ENCODE measurements at regions not wholly inside any gene's neighbourhood (a gene's known extent, or its start where the extent isn't known, plus 50 kb on each side); places are given as distances from the start of the nearest gene placed in this dataset.

DNA sequence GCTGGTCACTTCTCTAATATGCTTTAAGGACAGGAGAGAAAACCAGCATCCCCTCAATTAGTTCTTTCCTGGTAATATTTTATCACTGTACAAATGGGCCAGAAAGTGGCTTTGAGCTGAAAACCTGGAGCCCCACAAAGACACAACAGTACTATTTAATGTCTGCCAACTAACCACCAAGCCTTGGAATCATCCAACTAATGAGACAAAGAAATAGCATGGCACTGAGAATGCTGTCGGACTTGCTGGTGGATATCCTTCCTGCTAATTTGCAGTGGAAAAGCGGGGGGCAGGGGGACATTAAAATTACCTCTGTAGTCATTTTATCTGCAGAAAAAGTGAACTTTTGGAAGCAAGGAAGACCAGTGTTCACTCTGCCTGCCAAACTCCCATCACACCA, 288.5 kb downstream of the KBTBD8 start:
- H3K36me3 ChIP-seq (ENCODE audit: insufficient read depth, low read length): no peaks in the 10 kb centered on the region
- H3K9me3 ChIP-seq (ENCODE audit: low read length): no peaks in the 10 kb centered on the region
- no peak overlapping the region for H3K4me3 ChIP-seq (ENCODE audit: low read depth, low read length, poor library complexity, severe bottlenecking)
- ChIA-PET CTCF (ENCODE audit: unreplicated experiment) (no interaction called here), POLR2A (interaction anchor here (0.6 kb wide), 1 partner anchor 561 kb away, joined by 3 read pairs; no protein-coding TSS in a partner anchor)
- TF ChIP-seq, protein P1, sequence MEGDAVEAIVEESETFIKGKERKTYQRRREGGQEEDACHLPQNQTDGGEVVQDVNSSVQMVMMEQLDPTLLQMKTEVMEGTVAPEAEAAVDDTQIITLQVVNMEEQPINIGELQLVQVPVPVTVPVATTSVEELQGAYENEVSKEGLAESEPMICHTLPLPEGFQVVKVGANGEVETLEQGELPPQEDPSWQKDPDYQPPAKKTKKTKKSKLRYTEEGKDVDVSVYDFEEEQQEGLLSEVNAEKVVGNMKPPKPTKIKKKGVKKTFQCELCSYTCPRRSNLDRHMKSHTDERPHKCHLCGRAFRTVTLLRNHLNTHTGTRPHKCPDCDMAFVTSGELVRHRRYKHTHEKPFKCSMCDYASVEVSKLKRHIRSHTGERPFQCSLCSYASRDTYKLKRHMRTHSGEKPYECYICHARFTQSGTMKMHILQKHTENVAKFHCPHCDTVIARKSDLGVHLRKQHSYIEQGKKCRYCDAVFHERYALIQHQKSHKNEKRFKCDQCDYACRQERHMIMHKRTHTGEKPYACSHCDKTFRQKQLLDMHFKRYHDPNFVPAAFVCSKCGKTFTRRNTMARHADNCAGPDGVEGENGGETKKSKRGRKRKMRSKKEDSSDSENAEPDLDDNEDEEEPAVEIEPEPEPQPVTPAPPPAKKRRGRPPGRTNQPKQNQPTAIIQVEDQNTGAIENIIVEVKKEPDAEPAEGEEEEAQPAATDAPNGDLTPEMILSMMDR (conservative IDR thresholded peaks at IDR 0.05; ENCODE audit: low read length): no peak
- no peak for TF ChIP-seq EZH2phosphoT487 (IDR thresholded peaks at IDR 0.05; ENCODE audit: borderline replicate concordance, low read depth, low read length)
- H4K20me1 ChIP-seq (ENCODE audit: insufficient read depth, low read length): no peaks in the 10 kb centered on the region
- intact Hi-C loops (cut with micrococcal nuclease; ENCODE audit: unreplicated experiment): no loop called here
- no peaks in the 10 kb centered on the region for H3K9me2 ChIP-seq (ENCODE audit: insufficient read depth, low read length)
- no peak overlapping the region for H3K4me2 ChIP-seq (ENCODE audit: low read length)
- no peak overlapping the region for H2AFZ ChIP-seq (ENCODE audit: low read length)
- no peak overlapping the region for H3K27ac ChIP-seq (ENCODE audit: low read depth, low read length, poor library complexity, severe bottlenecking)
- BruUV-seq (replicated peaks): no TSS peak
- H3K79me2 ChIP-seq (ENCODE audit: insufficient read depth, low read depth, low read length): no peaks in the 10 kb centered on the region
- no peak for DNase-seq (ENCODE audit: low spot score)
- H3K4me1 ChIP-seq (ENCODE audit: insufficient read depth, low read length, poor library complexity, severe bottlenecking): no peaks in the 10 kb centered on the region

DNA sequence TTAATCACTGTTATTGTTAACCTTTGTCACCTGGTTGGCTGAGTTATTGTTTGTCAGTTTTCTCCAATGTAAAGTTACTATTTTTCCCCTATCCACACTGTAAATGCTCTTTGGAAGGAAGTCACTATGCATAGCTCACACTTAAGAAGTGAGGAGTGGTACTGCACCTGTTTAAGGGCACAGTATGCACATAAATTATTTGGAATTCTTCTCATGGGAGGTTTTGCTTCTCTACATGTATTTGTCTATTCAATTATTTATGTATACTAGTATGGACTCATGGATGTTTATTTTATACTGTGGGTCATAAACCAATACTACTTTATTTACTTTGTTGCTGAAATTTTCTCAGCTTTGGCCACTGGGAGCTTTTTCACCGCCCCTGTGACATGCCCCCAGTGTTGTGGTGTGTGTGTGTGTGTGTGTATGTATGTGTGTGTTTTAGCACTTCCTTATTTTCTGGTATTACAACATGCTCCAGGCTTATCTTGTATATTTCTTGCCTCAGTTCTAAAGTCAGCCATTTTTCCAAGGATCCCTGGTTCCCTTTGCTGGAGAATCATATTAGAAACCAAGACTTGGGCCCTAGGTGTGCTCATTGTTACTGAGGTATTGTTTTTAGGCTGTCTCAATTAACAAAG, 290.5 kb downstream of the KBTBD8 start:
- Histone ChIP-seq H3K4me3 (ENCODE audit: low read depth, low read length, poor library complexity, severe bottlenecking) (no peak overlapping the region), H3K9me3 (ENCODE audit: low read length) (no peaks in the 10 kb centered on the region), H3K27ac (ENCODE audit: low read depth, low read length, poor library complexity, severe bottlenecking) (no peak overlapping the region), H3K79me2 (ENCODE audit: insufficient read depth, low read depth, low read length) (no peaks in the 10 kb centered on the region), H2AFZ (ENCODE audit: low read length) (no peak overlapping the region), H3K36me3 (ENCODE audit: insufficient read depth, low read length) (no peaks in the 10 kb centered on the region), H3K9me2 (ENCODE audit: insufficient read depth, low read length) (no peaks in the 10 kb centered on the region), H3K4me2 (ENCODE audit: low read length) (no peak overlapping the region), H4K20me1 (ENCODE audit: insufficient read depth, low read length) (no peaks in the 10 kb centered on the region), H3K4me1 (ENCODE audit: insufficient read depth, low read length, poor library complexity, severe bottlenecking) (no peaks in the 10 kb centered on the region)
- POLR2A ChIA-PET: no interaction called here
- intact Hi-C loops (cut with micrococcal nuclease; ENCODE audit: unreplicated experiment): no loop called here
- no peak for TF ChIP-seq EZH2phosphoT487 (IDR thresholded peaks at IDR 0.05; ENCODE audit: borderline replicate concordance, low read depth, low read length)
- TF ChIP-seq, protein P1 (conservative IDR thresholded peaks at IDR 0.05; ENCODE audit: low read length): no peak
- no peak for DNase-seq (ENCODE audit: low spot score)
- no TSS peak for BruUV-seq (replicated peaks)
- CTCF ChIA-PET (ENCODE audit: unreplicated experiment): no interaction called here

DNA sequence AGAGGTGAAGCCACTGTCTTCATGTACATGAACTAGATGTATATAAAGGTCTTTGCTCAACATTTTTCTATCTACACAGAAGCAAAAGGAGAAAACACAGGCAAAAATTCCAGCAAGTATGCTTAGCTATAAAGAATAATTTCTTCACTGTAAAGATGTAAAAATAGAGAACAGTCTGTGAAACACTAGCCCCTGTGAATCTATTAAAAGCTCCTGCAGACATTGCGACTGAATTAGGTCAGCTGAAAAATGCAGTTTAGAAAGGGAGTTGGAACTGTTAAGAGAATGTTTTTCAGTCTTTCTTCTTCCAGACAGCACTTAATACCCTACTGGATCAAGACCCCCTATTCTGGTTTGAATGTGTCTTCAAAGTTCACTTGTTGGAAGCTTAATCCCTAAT, 291.5 kb downstream of the KBTBD8 start:
- BruUV-seq (replicated peaks): no TSS peak
- Histone ChIP-seq H3K9me2 (ENCODE audit: insufficient read depth, low read length) (no peaks in the 10 kb centered on the region), H3K4me3 (ENCODE audit: low read depth, low read length, poor library complexity, severe bottlenecking) (no peak overlapping the region), H2AFZ (ENCODE audit: low read length) (no peak overlapping the region), H4K20me1 (ENCODE audit: insufficient read depth, low read length) (no peaks in the 10 kb centered on the region), H3K9me3 (ENCODE audit: low read length) (no peaks in the 10 kb centered on the region), H3K27ac (ENCODE audit: low read depth, low read length, poor library complexity, severe bottlenecking) (no peak overlapping the region), H3K79me2 (ENCODE audit: insufficient read depth, low read depth, low read length) (no peaks in the 10 kb centered on the region), H3K36me3 (ENCODE audit: insufficient read depth, low read length) (no peaks in the 10 kb centered on the region), H3K4me2 (ENCODE audit: low read length) (no peak overlapping the region), H3K4me1 (ENCODE audit: insufficient read depth, low read length, poor library complexity, severe bottlenecking) (no peaks in the 10 kb centered on the region)
- TF ChIP-seq, protein P1 (conservative IDR thresholded peaks at IDR 0.05; ENCODE audit: low read length): no peak
- no peak for TF ChIP-seq EZH2phosphoT487 (IDR thresholded peaks at IDR 0.05; ENCODE audit: borderline replicate concordance, low read depth, low read length)
- POLR2A ChIA-PET: no interaction called here
- DNase-seq (ENCODE audit: low spot score): no peak
- CTCF ChIA-PET (ENCODE audit: unreplicated experiment): no interaction called here
- intact Hi-C loops (cut with micrococcal nuclease; ENCODE audit: unreplicated experiment): no loop called here
